Activated T-cell treated with anti-CD3 and anti-CD28 coated beads, Interleukin-2, amount 50 U/mL, for 48 hours (primary cell): ENCODE measurements at regions not wholly inside any gene's neighbourhood (a gene's known extent, or its start where the extent isn't known, plus 50 kb on each side); places are given as distances from the start of the nearest gene placed in this dataset.

Experiments
- DNase-seq, 2 experiments: peaks; one replicate each; pipeline ENCODE4 v3.0.0-alpha.2; 2020

GRCh38 chr15:100735129-100736053 is 133.0 kb downstream of the ASB7 start:
- DNase-seq: no peak

GRCh38 chr15:100737214-100737613 is 134.8 kb downstream of the ASB7 start:
- DNase-seq: no peak

- DNase-seq: no peak
These were observed 136.2 kb downstream of the ASB7 start for GRCh38 chr15:100738614-100739013.

- no peak for DNase-seq
These were observed 137.7 kb downstream of the ASB7 start for GRCh38 chr15:100740138-100740537.

- DNase-seq: no peak
These were observed 128.0 kb upstream of the ALDH1A3 start for GRCh38 chr15:100751585-100751984.

GRCh38 chr15:100753503-100753902 is 126.1 kb upstream of the ALDH1A3 start:
- DNase-seq: no peak

GRCh38 chr15:100757661-100758060 is 122.0 kb upstream of the ALDH1A3 start:
- no peak for DNase-seq

- no peak for DNase-seq
These were observed 121.1 kb upstream of the ALDH1A3 start for GRCh38 chr15:100758555-100758954.

- DNase-seq: no peak
These were observed 120.5 kb upstream of the ALDH1A3 start for GRCh38 chr15:100759106-100759505.

GRCh38 chr15:100759698-100760356 is 119.8 kb upstream of the ALDH1A3 start:
- no peak for DNase-seq

GRCh38 chr15:100760357-100760903 is 119.2 kb upstream of the ALDH1A3 start:
- no peak for DNase-seq

GRCh38 chr15:100761290-100761935 is 118.2 kb upstream of the ALDH1A3 start:
- no peak for DNase-seq

- no peak for DNase-seq
These were observed 117.3 kb upstream of the ALDH1A3 start for GRCh38 chr15:100762289-100762688.

- DNase-seq: no peak
These were observed 116.5 kb upstream of the ALDH1A3 start for GRCh38 chr15:100762913-100763834.

GRCh38 chr15:100763835-100764750 is 115.5 kb upstream of the ALDH1A3 start:
- no peak for DNase-seq

GRCh38 chr15:100764778-100765466 is 114.7 kb upstream of the ALDH1A3 start:
- DNase-seq: no peak

- no peak for DNase-seq
These were observed 114.0 kb upstream of the ALDH1A3 start for GRCh38 chr15:100765467-100766241.

GRCh38 chr15:100766243-100767000 is 113.2 kb upstream of the ALDH1A3 start:
- no peak for DNase-seq
